HG03139 (cell line): ENCODE measurements at regions not wholly inside any gene's neighbourhood (a gene's known extent, or its start where the extent isn't known, plus 50 kb on each side); places are given as distances from the start of the nearest gene placed in this dataset.

Experiments used
- ATAC-seq: cut with Tn5 transposase; IDR thresholded peaks from one replicate; pipeline ENCODE4 v1.9.1; 2021; ENCODE audit not compliant: unreplicated experiment

DNA sequence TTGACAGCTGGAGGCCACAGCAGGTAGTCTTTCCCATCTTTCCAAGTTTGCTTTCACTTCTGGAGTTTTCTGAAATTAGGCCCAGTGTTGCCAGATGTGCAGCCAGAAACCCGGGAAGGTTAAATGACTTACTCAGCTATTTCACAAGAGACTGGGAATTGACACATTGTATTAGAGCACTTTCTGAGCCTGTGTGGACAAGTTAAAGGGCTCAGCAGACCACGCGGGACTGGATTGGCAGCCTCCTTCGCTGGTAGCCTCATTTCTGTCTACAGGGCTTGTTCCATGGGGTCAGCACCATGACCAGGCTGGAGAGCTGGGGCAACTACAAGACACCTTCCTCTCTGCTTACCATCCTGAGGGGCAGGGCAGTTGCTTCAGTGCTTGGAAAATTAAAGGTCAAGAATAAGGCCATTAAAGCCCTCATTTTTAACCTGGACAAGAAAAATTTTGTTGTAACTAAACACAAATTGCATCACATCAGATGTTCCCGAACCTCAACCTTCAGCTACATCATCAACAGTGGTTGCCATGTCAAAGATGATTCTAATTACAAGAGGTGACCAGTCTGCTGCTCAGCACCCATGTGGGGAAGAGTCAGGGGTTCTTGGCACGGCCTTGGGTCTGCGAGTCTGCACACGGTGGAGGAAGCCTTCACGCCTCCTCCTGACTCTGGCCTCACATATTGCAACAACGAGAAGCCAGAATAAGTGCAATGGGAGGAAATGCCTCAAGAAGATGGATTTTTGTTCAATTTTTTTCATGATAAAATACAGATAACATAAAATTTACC is 279.5 kb upstream of the RAB6C start:
- ATAC-seq: no peak

DNA sequence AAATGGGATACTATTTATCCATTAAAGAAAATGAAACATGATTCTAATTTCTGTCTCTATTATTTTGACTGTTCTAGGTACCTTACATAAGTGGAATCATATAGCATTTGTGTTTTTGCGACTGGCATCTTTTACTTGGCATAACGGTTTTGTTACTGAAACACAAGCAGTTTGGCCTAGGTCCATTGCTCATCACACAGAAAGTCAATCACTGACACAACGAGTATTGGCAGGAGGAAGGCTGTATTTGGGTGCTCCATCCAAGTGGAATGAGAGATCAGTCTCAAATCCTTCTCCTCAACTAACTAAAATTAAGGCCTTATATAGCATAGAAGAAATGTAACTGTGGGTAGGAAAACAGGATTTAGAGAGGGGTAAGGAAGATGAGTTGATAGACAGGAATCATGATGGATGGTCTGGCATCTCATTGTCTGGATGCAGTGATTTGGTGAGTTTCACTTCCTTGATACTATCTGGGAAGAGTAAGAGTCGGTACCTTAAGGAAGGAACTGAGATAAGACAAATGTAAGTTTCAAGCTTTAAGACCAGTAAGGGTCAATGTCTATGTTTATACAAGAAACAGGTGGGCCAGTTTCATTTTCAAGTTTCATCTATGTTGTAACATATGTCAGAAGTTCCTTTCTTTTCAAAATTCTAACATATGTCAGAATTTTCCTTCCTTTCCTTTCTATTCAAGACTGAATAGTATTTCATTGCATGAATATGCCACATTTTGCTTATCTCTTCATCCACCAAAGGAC is 276.9 kb upstream of the RAB6C start:
- no peak for ATAC-seq

DNA sequence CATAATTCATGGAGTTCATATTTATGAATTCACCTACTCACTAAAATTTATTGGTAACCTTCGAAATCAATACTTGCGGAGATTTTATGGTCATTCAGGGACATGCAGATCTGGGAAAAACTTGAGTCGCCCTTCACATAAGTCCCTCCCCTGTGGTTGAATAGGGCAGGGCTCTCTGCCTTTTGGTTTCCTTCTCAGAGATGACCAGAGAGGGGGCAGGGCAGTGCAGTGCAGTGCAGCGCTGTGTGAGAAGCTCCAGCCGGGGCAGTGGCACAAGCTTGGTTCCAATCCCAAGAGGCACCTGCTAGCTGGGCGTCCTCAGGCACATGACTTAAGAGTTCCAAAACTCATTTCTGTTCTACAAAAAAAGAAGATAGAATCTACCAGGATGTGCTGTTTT is 274.4 kb upstream of the RAB6C start:
- no peak for ATAC-seq

DNA sequence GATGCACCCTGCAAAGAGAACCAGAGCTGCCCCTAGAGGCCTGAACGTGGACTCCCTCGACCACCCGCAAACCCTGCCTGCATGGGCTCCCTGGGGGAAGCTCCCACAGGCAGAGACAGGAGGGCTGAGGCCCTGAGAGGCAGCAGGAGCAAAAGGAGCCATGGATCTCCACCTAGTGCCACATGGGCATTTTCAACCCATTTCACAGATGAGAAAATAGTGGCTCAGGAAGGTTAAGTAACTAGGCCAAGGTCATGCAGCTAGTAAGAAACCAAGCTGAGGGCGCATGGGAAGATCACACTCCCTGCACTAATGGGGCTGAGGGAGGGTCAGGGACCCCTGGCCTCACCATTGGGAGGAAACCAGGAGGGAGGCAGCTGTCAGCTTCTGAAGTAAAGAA is 271.7 kb upstream of the RAB6C start:
- no peak for ATAC-seq

DNA sequence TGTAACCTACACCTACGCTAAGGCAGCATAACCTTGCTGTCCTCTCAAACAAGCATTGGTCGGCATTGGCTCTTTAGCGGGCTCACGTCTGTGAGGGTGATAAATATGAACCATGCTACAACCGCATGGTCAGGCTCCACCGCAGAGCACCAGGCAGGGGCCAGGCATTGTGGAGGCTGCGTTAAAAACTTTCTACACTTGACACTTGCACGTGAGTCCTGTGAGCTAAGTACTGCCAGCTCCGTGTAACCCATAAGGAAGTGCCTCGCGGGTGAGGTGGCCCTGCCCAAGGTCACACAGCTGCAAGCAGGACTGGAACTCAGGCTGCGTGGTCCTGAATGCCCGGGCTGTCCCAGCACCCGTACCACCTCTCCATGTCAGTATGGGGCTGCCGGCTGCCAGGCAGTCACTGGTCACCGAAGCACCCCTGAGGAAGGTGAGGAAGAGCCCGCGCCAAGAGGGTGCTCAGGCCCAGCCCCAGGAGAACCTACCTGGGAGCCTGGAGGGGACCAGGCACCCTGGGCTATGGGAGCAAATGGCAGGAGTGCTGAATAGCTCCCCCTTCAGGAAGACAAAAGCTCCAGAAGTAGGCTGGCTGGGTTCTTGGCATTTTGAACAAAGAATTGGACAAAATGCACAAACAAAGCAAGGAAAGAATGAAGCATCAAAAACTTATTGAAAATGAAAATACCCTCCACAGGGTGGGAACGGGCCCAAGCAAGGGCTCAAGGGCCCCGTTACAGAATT is 271.1 kb upstream of the RAB6C start:
- no peak for ATAC-seq

DNA sequence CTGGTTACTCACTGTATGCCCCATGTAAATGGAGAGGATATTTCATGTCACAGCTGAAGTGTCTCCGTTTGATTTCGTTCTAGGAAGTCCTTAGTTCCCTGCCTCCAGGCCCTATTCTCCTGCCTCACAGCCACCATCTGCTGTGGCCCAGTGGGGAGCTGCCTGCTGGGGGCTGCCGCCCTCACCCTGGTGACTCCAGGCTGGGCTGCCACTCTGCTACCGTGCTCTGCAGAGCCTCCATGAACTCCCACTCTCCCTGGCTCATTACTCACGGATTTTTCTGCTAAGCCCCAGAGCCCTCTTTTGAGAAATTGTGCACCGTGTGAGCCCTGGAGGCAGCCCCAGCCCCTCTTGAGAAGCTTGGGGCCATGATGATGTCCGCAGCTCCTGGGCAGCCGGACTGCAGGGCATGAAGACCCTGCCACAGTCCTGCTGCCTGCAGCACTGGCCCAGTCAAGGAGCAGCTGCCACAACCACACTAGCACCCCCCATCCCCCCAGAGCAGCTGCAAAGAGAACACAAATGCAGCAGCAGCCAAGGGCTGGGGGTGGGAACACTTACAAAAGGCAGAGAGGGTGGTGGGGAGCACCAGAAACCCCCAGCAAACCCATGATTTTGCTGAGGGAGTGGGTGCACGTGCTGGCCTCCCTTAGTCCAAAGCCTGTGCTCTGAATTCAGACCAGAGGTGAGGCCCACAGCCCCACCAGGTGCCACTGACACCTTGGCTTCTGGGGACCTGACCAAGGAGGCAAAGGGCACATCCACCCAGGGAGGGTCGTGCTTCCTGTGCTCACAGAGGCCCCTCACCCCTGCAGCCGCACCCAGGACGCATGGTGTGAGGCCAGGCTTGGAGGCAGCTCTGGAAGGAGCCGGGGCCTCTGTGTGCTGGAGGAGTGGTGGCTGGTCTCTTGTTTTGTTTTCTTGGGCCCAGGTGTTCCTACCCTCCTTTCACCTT is 270.2 kb upstream of the RAB6C start:
- ATAC-seq: no peak

DNA sequence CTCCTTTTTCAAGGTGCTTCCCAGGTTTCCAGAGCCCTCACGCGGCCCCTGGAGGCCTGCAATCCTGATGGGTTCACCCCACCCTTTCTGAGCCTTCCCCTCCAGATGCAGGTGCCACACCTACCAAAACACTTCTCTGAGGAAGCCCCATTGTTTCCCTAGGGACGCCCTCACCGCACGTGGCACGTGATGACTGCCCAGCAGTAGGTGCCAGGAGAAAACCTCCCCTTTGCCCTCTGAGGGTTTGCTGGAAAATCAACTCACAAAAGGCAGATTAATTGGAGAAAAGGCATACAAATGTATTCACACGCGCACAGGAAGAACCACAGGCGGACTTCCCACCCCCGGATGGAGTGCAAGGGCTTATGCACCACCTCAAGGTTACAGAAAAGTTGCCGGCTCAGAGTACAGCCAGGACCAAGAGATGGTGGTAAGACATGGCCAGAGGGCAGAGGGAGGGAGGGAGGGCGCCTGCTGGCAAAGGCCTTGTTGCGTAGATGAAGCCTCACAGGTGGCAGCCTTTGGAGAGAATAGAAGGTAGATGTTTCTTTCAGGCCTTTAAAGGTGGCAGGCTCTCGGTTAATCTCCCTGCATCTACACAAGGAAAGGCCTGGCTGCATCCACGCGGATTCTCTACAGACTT is 269.4 kb upstream of the RAB6C start:
- no peak for ATAC-seq

DNA sequence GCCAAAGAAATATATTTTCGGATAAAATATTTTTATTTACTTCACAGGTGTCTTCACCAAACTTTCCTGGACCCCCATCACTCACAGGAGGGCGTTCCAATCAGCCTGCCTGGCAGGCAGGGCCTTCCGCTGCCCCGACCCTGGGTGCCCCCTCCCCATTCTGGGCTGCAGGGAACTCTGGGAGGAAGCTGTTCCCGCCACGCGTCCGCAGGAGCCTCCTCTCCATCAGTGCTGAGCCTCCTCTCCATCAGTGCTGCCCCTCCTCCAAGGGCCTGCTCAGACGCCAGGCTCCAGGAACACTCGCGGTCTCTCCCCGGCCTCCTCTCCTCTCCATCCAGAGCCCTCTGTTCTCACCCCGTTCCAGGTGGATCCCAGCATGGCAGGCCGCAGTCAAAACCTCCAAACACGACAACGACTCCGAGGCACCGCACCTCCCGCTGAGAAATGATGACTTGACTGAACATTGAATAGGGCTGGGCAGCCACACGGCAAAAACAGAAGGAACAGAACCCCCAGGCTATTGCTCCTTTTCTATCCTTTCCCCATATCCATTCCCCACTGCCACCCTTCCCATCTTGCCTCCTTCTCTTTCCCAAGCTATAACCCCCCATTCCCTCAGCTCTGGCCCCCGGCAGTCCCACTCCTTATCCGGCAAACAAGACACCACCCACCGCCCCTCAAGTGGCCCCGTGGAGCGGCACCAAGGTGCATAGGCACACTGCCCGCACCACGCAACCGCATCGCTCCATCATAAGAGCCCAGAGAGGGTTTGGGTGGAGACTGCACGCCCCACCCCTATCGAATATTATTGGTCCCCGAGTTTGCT is 268.6 kb upstream of the RAB6C start:
- ATAC-seq: no peak

DNA sequence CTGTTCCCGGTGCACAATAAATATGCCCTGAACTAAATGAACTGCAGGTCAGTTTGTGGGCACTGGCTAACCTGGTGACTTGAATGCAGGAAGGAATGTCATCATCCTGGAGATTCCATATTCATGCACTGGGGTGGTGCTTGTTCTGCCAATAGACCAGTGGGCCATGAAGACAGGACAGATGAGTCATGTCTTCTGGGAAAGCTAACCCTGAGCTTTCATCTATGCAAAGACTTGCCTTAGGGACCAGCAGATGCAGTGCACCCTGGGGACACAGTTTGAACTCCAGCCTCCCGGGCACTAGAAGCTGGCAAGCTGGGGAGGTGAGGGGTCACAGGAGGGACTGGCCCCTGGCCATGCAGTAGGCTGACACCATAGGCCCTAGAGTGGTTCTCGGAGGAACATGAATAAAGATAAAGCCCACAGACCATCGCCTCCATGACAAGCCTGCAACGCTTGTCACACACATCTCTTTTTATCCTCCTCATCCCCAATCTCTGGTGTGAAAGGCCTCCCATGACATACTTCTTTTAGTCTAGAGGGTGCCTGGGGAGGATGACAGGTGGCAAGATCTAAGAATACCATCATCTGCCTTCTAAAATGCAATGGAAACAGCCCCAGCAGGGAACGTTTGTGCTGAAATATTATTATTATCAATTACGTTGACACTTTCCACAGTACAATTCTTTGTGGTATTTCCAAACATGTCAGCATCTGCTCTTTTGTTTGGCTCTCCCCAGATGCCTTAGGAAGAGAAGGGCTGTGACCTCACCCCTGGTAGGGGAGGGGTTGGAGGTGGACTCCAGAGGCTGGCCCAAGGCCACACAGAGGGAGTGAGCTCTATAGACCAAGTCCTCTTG is 267.4 kb upstream of the RAB6C start:
- no peak for ATAC-seq

DNA sequence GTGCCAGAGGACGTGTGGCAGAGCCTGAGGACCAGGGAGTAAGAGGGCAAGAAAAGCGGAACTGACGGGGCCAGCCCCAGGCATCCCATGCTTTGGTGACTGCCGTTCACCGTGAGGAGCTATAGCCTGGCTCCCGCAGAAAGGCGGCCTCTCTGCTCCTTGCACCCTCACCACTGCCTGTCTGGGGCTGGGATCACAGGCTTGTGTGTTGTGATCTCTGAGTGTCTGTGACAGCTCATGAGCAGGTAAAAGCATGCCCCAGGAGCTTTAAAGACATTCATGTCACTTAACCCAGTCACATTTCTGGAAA is 266.8 kb upstream of the RAB6C start:
- no peak for ATAC-seq

DNA sequence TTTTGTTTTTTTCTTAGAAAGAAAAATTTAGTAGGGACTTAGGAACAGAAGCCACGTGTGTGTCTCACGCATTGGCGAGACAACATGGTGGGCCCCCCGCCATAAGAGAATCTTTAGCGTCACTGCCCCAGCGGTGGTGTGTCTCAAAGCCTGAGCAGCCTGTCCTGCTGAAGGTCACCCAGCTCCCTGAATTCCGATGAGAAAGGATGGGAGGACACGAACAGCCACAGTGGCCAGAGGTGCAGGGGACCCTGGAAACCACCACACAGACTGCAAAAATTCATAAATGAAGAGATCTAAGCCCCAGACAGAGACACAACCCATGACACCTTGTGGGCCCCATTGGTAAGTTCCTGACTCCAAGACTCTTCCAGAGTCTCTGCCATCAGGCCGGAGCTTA is 266.1 kb upstream of the RAB6C start:
- ATAC-seq: no peak

DNA sequence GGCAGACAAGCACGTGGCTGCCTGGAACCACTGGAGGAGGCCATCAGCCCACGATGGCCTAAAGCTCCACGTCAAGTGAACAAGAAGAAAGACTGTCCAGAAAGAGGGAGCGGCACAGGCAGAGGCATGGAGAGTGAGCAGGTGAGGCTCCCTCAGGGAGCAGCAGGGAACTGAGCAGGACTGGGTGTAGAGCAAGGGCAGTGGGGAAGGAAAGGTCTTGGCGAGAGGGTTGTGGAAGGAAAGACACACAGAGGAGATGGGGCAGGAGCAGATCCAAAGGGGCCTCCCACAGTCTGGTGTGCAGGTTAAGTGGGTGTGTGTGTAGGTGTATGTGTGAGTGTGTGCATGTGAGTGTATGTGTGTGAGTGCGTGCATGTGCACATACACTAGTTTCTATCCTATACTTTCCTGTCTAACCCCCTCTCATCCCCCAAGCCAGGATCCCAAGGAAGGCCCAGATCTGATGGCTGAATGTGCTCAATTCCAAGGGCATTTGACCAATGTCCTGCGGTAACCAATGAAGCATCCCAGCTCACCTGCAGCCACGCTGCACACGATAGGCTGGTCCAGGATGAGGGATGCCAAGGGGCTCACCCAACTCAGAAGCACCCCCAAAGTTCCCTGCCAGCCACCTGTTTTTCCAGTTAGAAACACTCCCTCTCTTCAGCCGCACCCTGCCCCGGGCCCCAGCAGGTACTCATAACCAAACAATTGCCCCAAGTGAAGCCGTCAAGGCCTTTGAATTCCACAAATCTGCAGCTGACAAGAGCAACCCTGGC is 262.5 kb upstream of the RAB6C start:
- no peak for ATAC-seq

DNA sequence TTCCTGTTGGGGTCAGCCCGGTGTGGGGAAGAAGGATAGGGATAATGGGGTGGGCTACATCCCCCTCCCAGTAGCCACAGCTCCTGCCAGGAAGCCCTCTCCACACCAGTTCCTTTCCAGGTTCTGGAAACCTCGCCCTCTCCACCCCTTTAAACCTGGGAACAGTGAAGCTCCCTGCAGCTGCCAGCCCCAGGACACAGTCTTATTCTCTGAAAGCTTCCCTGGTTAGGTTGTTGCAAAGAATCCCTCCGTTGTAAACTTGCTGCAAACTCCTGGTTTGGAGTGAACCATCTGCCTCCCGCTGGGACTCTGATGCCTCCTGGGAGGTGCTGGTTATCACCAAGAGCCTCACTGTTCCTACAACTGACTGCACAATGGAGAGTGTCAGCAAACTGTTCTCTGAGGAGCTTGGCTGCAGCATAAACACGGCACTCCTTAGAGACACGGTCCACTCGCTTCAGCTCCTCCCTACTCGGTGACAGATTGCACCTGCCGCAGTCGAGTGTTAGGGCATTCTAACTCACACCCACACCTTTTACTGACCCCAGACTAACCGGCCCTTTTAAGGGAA is 261.8 kb upstream of the RAB6C start:
- no peak for ATAC-seq

DNA sequence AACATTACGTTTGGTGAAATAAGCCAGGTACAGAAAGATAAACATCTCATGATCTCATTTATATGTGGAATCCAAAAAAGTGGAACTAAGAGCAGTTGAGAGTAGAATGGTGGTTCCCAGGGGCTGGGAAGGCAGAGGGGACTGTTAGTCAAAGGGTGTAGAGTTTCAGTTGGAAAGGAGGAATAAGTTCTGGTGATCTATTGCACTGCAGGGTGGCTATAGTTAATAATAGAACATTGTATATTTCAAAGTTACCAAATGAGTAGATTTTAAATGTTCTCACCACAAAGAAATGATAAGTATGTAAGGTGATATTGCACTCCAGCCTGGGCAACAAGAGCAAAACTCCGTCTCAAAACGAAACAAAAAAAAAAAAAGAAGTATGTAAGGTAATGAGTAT is 260.1 kb upstream of the RAB6C start:
- no peak for ATAC-seq

DNA sequence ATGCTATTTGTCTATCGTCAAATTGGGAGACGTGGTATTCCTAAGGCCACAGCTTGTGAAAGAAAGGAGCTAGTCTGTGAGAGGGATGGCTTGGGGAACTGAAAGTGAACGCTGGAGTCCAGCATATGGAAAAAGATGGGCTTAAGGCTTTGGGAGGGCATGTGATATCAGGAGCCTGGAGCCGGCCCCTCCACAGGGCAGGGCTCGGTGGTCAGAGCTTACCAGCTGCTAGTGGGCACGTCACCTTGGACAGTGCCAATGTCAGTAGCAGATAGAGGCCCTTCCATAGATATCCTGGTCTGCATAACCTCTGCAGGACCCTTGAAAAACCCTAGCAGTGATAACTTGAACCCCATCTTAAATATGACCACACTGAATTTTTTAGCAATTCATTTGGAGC is 259.1 kb upstream of the RAB6C start:
- no peak for ATAC-seq

DNA sequence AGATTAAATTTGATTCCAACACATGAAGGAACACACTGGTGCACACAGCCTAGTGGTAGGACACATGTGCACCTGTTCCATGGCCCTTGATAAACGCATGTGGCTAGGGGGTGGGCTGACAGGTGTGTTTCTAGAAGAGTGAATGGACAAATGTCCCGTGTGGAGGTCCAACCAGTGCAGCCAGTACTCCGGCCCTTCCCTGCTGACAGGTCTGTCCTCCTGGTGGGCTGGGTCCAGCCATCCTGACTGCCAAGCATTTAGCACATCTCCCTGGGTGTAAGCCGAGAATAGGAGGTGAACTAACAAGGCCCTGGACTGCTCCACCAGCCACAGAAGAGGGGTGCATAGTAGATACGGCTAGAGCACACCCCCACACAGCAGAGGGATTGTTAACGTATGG is 258.7 kb upstream of the RAB6C start:
- ATAC-seq: no peak

DNA sequence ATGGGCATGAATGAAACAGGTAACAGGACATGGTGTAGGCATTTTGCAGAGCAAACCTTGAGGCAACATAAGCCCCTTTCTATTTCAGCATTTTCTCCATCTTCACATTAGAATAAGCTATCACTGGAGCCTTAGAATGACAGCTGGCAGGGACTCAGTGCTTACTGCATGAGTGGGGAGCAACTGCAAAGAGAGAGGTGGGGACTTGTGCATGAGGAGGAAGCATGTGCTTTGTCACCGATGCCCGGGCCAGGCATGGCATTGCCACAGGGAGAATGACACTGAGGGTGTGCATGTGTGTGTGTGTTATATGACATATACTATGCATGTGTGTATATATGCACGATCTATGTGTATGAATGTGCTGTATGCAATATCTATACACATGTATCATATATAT is 258.2 kb upstream of the RAB6C start:
- ATAC-seq: no peak

DNA sequence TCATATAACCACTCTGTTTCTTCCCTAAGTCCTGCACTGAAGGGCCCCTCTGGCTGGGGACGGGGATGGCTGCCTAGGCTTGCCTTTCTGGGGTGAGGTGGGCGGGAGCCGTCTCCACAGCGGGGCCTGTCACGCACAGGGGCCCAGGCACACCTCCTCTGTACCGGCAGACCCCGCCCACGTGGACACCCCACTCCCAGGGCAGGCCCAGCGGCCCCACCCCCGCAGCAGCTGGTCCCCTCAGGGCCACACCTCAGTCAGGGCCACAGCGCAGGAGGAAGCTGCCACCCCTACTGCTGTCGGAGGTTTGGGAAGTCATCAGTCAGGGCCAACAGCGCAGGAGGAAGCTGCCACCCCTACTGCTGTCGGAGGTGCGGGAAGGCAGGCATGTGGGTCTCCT is 257.6 kb upstream of the RAB6C start:
- ATAC-seq: no peak
